ENCODE measurements at regions not wholly inside any gene's neighbourhood (a gene's known extent, or its start where the extent isn't known, plus 50 kb on each side); places are given as distances from the start of the nearest gene placed in this dataset.

GRCh38 chr18:72058851-72059250, 485.3 kb downstream of the CBLN2 start:
- DNase-seq, result no peak

GRCh38 chr18:72056171-72056570, 488.0 kb downstream of the CBLN2 start:
- DNase-seq, result no peak

DNA sequence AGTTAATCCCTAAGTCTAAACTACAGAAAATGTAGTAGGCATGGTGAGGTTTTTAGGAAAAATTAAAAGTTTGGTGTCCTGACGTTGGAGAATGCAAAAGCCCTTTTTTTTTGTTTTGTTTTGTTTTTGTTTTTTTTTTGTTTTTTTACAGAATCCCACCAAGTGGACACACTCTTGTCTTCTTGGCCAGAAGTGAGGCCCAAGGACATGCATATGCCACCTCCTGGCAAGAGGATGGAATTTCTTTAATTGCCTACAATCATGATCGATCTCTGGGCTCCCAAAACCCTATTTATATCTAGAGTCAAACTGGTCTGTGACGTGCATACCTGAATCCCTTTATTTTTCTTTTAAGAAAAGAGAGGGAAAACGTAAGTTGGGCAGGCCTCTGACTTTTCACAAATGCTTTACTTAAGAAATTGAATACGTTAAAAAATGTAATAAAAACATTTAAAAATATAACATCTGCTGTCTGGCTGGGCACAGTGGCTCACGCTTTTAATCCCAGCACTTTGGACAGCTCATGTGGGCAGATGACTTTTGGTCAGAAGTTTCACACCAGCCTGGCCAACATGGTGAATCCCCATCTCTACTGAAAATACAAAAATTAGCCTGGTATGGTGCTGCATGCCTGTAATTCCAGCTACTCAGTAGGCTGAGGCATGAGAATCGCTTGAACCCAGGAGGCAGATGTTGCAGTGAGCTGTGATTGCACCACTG, 502.7 kb downstream of the CBLN2 start:
- no peak for DNase-seq

- no peak for DNase-seq
Observed at GRCh38 chr18:72013427-72013850, 530.7 kb downstream of the CBLN2 start.

GRCh38 chr18:71998547-71999097, 545.5 kb downstream of the CBLN2 start:
- DNase-seq, result no peak

DNA sequence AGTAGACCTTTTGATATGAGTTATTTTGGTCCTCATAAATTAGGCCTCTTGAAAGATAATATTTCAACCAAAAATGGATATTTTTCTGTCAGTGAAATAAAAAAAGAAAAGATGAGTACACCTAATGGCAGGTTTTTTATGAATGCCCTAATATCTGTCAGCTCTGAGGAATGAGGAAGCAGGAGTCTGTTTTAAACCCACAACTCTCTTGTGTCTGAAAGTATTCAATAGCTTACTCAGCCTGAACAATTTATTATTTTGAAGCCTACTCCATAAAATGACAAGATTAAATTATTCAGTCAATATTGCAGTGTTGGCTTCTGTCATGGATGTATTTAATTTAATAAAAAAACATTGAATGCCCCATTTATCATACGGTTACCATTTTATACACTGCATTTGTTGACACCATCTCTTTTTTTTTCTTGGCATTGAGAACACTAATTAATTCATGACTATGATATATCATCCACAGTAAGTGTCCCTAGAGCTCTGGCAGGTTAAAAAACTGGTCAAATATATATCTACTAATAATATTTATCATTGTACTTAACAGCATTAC, 548.2 kb downstream of the CBLN2 start:
- no peak for DNase-seq

GRCh38 chr18:71994273-71994672, 549.9 kb downstream of the CBLN2 start:
- no peak for DNase-seq

GRCh38 chr18:71989616-71990015, 554.5 kb downstream of the CBLN2 start:
- DNase-seq, result no peak

- no peak for DNase-seq
Observed at GRCh38 chr18:71986351-71987050, 557.6 kb downstream of the CBLN2 start.

GRCh38 chr18:71976744-71977143, 567.4 kb downstream of the CBLN2 start:
- no peak for DNase-seq

GRCh38 chr18:71966791-71967190, 577.4 kb downstream of the CBLN2 start:
- DNase-seq, result no peak

DNA sequence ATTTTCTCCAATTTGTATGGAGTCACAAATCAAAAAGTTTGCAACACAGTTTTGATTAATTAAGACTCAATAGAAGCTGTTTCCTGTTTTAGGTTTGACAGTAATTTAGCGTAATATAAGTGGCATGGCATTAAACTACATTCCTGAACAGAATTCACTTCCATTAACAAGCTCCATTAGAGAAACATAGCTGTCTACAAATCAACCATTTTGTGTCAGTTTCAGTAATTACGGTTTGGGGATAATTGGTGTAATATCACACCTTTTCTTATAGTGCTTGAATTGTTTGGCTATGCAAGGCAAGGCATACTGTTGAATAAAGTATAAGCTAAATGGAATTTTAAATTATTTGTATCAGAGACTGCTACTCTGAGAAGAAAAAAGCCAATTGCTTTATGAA, 585.5 kb downstream of the CBLN2 start:
- DNase-seq, result no peak

GRCh38 chr18:71951001-71951400, 593.1 kb downstream of the CBLN2 start:
- DNase-seq, result no peak

DNA sequence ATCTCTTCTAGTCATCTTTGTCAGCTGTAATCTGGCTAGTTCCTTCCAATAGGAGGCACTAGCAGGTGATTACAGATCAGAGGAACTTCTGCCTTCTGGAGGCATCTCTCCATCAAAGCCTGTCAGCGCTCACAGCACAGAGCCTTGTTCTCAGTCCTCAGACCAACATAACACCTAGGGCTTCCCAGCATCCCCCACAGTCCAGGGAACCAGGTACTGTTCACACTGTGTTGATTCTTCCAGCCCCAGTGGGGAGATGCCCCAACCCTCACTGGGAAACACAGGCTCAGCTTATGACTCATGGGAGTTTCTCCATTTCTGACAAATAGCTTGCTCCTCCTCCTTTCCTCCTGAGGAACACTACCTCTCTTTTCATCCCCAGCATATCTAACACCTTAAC, 601.7 kb downstream of the CBLN2 start:
- DNase-seq, result no peak

DNA sequence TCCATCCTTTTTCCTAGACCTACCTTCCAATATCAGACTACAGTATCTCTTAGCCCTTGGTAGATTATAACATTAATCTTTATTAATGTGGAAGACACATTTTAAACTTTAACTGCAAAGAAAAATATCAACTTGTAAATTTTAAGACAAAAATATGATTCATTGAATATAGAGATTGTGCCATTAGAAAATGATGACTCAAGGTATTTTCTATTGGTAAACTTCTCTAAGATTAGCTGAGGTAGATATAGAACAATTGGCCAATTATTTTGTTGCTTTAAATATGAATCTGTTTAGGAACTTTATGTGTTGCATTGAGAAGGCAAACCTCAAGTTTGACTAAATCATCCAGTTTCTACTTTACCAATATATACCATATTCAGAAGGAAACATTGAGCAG, 604.7 kb downstream of the CBLN2 start:
- no peak for DNase-seq

DNA sequence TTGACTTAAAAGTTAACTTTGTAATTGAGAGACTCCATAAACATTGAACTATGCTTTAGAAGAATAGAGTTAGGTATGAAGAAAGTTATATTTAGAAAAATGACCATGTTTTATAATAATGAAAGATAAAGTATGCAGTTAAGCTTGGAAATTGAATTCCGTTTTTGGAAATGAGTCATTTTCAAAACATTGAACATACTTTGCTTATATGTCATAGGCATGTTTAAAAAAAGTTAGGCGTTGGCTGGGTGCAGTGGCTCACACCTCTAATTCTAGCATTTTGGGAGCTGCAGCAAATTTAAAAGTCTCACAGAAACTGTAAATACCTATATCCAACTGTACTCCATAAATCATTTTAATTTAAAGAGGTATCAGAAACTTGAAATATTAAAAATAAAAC, 607.4 kb downstream of the CBLN2 start:
- no peak for DNase-seq

- DNase-seq, result no peak
Observed at GRCh38 chr18:71919211-71919610, 624.9 kb downstream of the CBLN2 start.

- no peak for DNase-seq
Observed at GRCh38 chr18:71913641-71914040, 630.5 kb downstream of the CBLN2 start.

DNA sequence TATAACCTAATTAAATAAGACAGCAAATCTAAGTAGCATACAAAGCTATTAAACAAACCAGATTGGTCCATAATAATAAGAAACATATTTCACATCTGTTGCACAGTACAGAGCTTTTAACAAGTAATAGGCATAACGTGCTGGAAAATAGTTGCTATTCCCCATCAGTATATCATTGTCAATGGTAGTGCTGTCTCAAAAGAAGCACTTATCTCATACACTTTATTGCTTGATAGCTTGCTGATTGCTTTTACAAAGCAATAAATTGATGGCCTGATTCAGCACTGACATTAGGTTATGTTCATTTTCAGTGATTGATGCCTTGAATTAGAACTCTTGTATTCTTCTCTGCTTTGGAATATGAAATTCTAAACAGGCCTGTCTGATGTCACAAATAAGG, 641.7 kb downstream of the CBLN2 start:
- DNase-seq, result no peak

DNA sequence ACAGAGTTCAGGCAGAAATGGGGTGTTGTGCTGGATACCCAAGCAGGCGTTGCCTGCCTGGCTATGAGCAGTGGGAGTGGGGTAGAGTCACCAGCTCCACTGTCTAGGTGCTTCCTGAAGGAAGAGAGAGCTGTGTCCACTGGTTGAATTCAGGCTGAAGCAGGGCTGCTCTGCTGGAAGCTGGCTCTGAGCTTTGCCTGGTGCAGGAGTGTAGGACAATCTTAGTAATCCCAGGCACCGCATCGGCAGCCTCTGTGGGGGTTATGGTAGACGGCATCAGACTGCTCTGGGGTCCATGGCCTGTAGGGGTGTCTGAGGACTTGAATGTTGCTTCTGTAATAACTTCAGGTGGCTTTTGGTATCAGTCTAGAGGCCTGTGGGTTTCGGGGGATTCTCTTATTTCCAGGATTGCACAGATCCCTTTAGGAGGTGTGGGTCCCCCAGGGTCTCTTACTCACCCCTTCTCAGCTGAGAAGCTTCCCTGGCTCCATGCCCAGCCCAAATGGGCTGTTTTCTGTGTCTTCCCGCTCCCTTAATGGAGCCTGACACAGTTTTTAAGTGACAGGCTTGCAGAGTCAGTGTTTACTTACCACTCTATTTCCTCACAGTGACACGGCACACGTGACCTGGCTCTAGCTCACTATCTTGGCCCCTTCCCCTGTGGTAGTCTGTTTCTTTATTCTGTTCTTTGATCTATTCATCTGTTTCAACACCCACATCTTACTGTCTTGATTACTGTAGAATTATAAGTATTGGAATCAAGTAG, 644.3 kb downstream of the CBLN2 start:
- DNase-seq, result no peak

DNA sequence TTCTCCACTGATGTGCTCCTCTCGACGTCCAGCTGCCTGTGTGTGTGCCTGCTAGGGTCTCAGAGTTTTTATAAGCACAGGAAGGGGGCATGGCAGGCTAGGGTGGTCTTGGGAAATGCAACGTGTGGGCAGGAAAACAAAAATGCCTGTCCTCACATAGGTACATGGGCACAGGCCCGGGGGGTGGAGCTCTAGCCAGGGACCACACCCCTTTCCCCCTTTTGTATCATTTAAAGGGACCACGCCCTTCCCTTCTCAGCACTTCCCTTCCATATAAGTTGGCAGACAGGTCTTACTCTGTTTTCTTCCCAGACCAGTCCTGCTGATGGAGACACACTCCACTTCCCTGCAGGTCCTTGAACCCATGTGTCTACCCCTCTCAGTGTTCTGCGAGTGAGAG, 645.0 kb downstream of the CBLN2 start:
- DNase-seq, result no peak

DNA sequence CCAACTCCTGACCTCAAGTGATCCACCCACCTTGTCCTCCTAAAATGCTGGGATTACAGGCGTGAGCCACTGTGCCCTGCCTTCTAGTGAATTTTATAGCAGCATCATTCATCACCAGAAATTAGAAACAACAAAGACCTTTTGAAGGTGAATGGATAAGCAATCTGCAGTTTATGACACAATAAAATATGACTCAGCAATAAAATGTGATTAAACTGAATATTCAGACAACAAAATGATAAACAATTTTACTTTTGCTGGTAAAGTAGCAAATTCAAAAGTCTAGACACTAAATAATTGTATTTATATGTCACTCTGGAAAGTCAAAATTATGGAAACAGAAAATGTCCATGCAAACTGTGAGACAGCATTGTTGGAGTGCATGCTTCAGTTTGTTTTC, 656.6 kb downstream of the CBLN2 start:
- DNase-seq, result no peak

DNA sequence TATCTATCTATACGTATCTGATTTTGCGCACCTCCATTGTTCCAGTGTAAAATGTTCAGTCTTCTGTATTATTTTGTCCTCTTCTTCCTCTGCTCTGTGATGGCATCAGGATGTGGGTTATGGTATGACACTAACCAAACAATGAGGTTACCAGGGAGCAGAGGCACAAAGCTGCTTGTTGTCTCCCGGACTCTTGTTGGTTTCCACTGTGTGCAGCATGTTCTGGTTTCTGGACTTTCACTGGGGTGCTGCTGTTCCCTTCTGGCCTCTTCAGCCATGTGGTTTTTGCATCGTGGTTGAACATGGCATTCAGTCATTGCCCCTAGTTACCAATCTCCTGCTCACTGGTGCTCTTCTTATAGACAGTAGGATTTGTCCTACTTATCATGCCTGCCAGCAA, 665.9 kb downstream of the CBLN2 start:
- no peak for DNase-seq

Measured in CD4-positive, alpha-beta T cell treated with Interleukin-21 for 1 hour (primary cell).